ENCODE measurements at regions not wholly inside any gene's neighbourhood (a gene's known extent, or its start where the extent isn't known, plus 50 kb on each side); places are given as distances from the start of the nearest gene placed in this dataset.

DNA sequence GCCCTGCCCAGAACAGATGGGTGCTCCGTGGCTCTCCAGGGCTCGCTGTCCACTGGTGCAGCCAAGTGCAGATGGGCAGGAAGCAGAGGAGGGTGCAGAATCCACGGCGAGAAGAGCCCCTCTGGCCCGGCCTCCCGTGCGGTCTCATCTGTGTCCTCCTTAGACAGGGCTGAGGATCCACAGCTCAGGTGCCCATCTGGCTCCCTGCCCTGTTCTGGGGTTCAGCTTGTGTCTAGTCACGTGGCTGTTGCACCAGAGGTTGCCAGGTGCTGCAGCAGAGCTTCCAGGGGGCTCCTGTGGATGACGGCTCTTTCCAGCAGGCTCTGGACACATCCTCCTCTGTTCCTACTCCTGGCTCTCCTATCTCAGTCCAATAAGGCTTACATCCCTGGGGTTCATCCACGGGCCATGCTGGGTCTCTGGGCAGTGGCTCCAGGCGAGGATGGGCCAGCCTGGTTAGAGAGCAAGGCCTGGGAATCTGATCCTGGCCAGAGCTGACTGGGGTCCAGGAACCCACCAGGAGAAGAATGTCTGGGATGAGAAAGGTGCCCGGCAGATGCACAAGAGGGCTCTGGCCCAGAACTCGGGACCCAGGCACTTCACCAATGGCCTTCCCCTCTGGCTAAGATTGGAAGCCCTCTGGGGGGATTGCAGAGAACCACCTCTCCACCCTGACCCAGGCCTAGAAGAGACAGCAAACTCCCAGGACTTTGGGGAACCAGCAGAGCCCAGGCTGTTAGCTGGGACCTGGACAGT is 116.3 kb upstream of the ID2 start:
- TF ChIP-seq TAF1 (IDR thresholded peaks at IDR 0.05; ENCODE audit: low read depth, low read length) (no peak), POLR2A (IDR thresholded peaks at IDR 0.05; ENCODE audit: low read depth, low read length) (no peak), SPI1 (IDR thresholded peaks at IDR 0.05; ENCODE audit: low read depth, low read length) (no peak), POLR2AphosphoS5 (IDR thresholded peaks at IDR 0.05; ENCODE audit: low read depth, low read length) (no peak)

Data from GM12891 (cell line).